ENCODE measurements at regions not wholly inside any gene's neighbourhood (a gene's known extent, or its start where the extent isn't known, plus 50 kb on each side); places are given as distances from the start of the nearest gene placed in this dataset.

DNA sequence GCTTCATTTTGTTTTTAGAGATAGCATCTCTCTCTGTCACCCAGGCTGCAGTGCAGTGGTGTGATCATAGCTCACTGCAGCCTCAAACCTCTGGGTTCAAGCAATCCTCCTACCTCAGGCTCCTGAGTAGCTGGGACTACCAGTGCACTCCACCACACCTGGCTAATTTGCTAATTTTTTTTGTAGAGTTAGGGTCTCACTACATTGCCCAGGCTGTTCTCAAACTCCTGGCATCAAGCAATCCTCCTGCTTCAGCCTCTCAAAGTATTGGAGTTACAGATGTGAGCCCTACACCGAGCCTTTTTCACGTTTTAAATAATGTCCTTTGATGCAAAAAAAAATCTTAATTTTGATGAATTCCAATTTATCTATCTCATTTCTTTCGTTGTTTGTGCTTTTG lies 75.4 kb upstream of the LINC01488 start:
- Mint-ChIP-seq H3K27me3 (peaks cover 1% of the 10 kb centered on the region), H3K27ac (no peak overlapping the region), H3K36me3 (peaks cover 3% of the 10 kb centered on the region), H3K4me1 (peaks cover 17% of the 10 kb centered on the region), H3K9me3 (peaks cover 8% of the 10 kb centered on the region), H3K4me3 (no peak overlapping the region)

DNA sequence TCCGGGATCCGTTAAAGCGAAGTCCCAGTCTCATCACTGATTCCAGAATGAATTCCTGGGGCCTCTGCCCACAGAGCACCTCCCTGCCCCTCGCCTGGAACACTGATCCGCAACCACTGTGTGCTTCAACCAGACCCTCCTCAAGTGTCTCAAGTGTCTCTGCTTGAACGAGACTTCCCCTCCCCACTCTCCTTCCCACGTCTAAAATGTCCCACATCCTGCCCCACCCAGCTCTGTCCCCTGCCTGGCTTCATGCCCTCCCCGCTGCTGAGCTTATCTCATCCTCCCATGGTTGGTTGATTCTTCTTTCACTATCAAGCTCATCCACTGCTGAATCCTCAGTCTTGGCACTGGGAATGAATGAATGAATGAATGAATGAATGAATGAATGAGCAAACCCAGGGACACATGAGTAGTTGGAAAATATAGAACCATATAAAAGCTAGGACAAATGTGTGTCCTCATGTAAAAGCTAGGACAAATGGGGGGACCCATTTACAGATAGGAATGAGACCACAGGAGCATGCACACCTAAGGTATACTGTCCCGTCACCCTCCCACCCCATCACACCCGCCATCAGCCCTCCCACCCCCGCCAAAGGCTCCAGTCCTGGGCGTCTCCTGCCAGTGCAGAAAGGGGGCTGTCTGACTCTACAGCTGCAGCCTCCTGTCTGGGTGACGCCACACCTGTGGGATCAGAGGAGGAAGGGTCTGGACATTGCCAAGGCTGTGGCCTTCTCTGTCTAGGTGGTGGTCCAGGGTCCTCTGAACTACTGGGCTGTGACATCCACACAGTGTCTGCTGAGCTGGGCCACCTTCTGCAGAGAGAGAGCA lies 71.4 kb upstream of the LINC01488 start:
- no peak overlapping the region for H3K27ac Mint-ChIP-seq

DNA sequence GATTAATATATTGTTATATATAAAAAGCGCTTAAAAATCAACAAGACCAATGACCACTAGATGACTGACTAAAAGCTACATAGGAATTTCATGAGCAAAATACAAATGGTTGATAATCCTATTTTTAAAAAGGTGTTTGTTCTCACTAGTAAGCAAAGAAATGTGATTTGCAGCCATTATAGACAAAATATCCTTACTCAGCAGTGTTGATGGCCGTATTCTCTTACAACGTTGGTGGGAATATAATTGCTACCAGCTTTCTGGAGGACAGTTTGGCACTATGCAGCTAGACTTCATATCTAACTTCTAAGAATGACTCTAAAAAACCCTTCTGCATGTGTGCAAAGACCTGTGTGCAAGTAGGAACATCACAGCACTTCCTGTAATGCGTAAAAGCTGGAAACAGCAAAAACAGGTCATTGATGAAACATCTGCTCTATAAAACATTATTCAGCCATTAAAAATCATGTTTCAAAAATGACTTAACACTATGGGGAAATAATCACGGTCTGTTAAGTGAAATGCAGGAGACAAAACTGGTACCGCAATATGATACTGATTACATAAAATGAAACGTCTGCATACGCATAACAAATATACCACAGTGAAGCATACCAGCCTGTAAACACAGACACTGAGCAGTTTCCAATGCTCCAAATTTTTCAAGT lies 70.1 kb upstream of the LINC01488 start:
- H3K4me3 Mint-ChIP-seq: no peak overlapping the region
- no peak overlapping the region for H3K27ac Mint-ChIP-seq
- no peaks in the 10 kb centered on the region for H3K27me3 Mint-ChIP-seq
- peaks cover 1% of the 10 kb centered on the region for H3K36me3 Mint-ChIP-seq
- no peaks in the 10 kb centered on the region for H3K9me3 Mint-ChIP-seq
- peaks cover 14% of the 10 kb centered on the region for H3K4me1 Mint-ChIP-seq

More for the DNA sequence above, 71.4 kb upstream of the LINC01488 start:
- Mint-ChIP-seq H3K4me1 (peaks cover 14% of the 10 kb centered on the region), H3K36me3 (peaks cover 1% of the 10 kb centered on the region), H3K27me3 (no peaks in the 10 kb centered on the region), H3K4me3 (no peak overlapping the region), H3K9me3 (no peaks in the 10 kb centered on the region)

DNA sequence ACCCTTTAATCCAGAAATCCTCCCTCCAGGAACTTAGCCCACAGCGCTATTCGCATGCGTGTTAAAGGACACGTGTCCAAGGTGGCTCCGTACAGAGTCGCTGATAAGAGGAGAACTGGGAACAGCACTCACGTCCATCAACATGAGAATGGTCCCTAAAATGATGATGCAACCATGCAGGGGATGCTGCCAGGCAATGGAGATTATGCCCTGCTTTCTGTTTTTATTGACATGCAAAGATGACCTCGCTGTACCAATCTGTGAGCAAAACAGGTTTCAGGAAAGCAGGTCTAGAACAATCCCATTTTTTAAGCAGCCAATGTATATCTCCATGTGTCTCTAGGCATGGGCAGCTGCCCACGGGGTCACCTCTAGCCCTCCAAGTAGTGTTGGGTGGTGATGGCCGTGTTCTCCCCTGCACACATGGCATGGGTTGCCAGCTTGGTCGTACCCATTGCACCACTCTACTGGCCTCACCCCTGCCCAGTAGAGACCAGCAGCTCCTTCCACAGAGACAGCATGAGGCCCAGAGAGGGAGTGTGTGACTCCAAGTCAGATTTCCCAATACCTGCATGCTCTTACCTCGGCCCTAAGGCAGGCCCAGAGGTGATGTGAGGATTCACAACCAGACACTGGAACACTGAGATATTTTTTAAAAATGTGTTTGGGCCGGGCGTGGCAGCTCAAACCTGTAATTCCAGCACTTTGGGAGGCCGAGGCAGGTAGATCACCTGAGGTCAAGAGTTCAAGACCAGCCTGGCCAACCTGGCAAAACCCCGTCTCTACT lies 68.3 kb upstream of the LINC01488 start:
- Mint-ChIP-seq H3K4me3 (no peak overlapping the region), H3K9me3 (no peaks in the 10 kb centered on the region), H3K27ac (no peak overlapping the region), H3K36me3 (peaks cover 1% of the 10 kb centered on the region), H3K27me3 (no peaks in the 10 kb centered on the region), H3K4me1 (peaks cover 14% of the 10 kb centered on the region)

DNA sequence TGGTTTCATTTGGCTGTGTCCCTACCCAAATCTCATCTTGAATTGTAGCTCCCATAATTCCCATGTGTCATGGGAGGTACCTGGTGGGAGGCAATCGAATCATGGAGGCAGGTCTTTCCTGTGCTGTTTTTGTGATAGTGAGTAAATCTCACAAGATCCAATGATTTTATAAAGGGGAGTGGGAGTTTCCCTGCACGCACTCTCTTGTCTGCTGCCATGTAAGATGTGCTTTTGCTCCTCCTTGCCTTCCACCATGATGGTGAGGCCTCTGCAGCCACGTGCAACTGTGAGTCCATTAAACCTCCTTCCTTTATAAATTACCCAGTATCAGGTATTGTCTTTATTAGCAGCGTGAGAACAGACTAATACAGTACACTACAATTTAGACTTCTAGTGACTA lies 67.5 kb upstream of the LINC01488 start:
- Mint-ChIP-seq H3K36me3 (peaks cover 1% of the 10 kb centered on the region), H3K27ac (peak overlapping the region; percentile 13), H3K27me3 (no peaks in the 10 kb centered on the region), H3K9me3 (no peaks in the 10 kb centered on the region), H3K4me1 (peaks cover 14% of the 10 kb centered on the region), H3K4me3 (no peak overlapping the region)

DNA sequence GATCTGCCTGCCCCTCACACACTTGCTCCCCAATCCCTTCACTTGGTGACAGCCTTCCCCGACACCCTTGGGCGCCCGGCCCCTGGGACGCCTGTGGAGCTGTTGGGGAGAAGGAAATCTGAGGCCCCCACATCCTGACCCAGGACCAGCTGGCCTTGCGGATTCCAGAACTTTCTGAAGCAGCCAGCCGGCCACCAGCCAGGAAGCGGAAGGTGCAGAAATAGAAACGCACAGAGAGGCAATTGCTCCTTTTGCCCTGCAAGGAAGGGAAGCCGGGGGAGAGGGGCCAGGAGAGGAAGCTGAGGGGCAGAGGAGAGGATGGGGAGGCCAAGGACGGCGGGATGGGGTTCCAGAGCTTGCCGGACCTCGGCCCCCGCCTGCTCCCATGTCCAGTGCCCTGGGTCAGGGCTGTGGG lies 66.7 kb upstream of the LINC01488 start:
- no peaks in the 10 kb centered on the region for H3K27me3 Mint-ChIP-seq

DNA sequence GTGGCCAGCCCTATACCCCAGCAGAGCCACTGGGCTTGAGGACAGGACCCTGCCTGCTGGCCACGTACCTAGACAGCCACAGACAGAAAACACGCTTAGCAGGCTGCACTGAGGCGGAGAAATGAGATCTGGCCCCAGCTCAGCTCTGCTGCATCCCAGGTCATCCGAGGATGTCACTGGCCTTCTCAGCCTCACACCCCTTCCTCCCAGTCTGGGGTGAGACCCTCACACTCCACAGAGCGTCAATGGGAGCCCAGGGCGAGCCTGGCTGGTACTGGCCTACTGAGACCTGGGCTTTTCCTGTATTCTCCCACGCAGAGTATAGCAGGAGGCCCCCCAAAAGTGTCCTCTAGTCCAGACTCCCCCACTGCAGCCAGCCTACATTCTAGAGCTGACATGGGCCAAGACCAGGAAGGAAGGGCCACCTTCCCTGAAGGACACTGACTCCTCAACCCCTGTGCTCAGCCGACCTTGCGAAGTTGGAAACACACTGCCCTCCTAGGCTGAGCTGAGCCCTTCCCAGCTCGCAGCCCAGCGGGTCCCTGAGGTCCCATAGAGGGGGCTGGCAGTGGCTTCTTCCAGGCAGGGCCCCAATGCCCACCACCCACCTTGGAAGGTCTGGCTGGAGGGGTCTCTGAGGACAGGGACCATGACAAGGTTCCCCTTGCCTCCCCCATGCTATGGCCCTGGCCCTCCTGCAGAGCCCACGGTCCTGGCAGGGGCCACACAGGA lies 65.9 kb upstream of the LINC01488 start:
- H3K27me3 Mint-ChIP-seq: no peaks in the 10 kb centered on the region
- peaks cover 9% of the 10 kb centered on the region for H3K4me1 Mint-ChIP-seq
- peaks cover 1% of the 10 kb centered on the region for H3K36me3 Mint-ChIP-seq

More for the DNA sequence above, 66.7 kb upstream of the LINC01488 start:
- Mint-ChIP-seq H3K4me3 (no peak overlapping the region), H3K27ac (no peak overlapping the region), H3K4me1 (peaks cover 12% of the 10 kb centered on the region), H3K36me3 (peaks cover 1% of the 10 kb centered on the region), H3K9me3 (no peaks in the 10 kb centered on the region)

DNA sequence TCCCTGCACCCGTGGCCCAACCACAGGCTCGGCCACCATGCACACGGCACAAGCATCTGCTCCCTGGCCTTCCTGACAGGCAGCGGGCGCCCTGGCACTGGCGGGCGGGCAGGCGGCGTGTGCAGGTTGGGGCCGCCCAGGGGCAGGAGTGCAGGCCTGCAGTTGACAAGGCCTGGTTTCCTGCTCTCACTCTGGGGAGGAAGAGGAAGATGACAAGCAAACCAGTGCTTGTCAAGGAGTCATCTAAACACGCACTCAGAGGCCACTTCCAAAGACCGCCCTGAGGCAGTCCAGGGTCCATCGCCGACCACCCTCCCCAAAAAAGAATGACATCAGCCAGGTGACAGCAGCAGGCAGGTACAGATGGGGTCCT lies 65.3 kb upstream of the LINC01488 start:
- Mint-ChIP-seq H3K27me3 (no peaks in the 10 kb centered on the region), H3K4me3 (no peak overlapping the region), H3K27ac (no peak overlapping the region), H3K4me1 (peaks cover 4% of the 10 kb centered on the region), H3K36me3 (peaks cover 1% of the 10 kb centered on the region), H3K9me3 (no peaks in the 10 kb centered on the region)

More for the DNA sequence above, 65.9 kb upstream of the LINC01488 start:
- Mint-ChIP-seq H3K27ac (no peak overlapping the region), H3K4me3 (no peak overlapping the region), H3K9me3 (no peaks in the 10 kb centered on the region)

DNA sequence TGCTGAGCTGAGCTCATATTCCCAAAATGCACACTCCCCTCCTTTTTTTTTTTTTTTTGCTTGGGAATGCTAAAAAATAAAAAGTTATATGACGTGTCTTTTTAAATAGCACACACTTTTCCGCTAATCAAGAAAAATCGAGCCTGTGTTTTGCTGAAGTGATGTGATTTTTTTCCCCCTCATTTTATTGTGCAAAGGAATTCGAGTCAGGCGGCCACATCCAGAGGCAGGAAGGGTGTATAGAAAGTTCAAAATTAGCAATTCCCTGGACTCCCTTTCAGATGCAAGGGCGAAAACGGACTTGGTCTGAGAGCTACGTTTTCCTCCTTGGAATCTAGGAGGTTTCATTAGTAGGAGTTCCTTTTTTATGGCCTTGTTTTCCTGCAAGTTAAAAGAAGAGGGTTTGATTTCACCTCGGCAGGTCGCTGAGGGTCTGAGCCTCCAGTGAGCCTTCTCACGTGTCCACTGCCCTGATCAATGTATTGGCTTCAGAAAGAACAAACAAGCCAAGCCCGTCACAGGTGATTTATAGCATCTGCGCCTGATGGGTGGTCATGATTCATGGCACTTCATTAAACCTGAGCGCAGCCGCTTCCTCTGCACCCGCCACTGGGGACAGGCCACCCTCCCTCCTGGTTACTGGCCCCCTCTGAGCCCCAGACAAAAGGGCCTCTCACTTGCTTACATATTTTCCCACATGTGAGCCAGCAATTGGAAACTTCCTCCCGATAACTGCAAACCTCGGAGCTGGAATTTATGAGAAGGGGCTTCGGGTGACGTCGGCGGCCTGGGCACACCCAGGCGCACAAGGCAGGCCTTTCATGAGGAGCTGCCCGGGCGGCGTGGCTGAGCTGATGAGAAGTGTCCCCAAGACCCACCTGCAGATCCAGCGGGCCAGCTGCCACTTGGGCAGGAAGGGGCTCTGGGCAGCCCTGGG lies 64.4 kb upstream of the LINC01488 start:
- Mint-ChIP-seq H3K4me1 (no peaks in the 10 kb centered on the region), H3K36me3 (peaks cover 1% of the 10 kb centered on the region), H3K27ac (no peak overlapping the region), H3K4me3 (no peak overlapping the region), H3K27me3 (no peaks in the 10 kb centered on the region), H3K9me3 (no peaks in the 10 kb centered on the region)

DNA sequence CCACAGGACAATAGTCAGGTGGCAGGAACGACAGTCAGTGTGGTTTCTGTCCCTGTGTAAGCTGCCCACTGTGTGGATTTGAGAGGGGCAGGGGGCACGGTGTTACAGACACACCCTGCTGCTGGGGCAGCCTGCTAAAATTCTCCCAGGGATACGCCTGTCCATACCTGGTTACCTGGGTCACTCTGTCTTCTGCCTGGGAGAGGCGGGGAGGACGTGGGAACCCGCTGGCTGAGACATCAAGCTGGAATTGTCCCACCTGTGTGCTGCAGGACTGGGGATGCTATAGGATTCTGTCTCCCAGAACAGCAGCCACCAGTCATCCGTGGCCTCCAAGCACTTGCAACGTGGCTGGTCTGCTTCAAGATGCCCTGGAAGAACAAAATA lies 63.8 kb upstream of the LINC01488 start:
- Mint-ChIP-seq H3K4me3 (no peak overlapping the region), H3K9me3 (no peaks in the 10 kb centered on the region)

DNA sequence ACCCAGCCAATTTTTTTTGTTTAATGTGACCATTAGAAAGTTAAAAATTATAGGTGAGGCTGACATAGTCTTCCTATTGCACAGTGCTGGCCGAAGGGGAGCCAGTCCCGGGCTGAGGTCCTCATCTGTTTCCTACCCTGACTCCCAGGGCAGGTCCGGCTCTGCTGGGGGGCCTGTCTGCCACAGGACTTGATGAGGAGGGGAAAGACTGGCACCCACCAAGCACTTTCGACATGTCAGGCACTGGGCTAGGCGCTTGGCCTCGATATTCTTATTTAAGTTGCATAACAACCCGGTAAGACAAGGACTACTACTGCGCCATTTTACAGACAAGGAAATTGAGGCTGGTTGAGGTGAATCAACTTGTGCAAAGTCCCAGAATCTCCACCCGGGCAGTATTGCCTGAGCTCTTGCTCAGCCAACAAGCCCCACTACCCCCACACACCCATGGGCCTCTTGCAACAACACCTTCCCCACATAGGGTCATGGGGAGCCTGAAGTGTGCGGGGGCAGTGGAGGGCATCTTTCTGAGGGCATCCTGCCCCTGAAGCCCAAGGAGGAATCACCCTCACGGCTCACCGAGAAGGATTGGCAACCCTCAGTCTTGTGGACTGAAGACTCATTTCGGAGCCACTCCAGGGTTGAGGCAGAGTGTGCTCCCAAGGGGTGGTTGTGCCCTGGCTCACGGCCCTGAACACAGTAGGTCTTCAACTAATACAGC lies 62.7 kb upstream of the LINC01488 start:
- H3K36me3 Mint-ChIP-seq: peaks cover 1% of the 10 kb centered on the region
- no peaks in the 10 kb centered on the region for H3K4me1 Mint-ChIP-seq
- no peak overlapping the region for H3K27ac Mint-ChIP-seq
- H3K27me3 Mint-ChIP-seq: no peaks in the 10 kb centered on the region
- no peak overlapping the region for H3K4me3 Mint-ChIP-seq
- H3K9me3 Mint-ChIP-seq: no peaks in the 10 kb centered on the region

More for the DNA sequence above, 63.8 kb upstream of the LINC01488 start:
- Mint-ChIP-seq H3K27ac (no peak overlapping the region), H3K4me1 (no peaks in the 10 kb centered on the region), H3K27me3 (no peaks in the 10 kb centered on the region), H3K36me3 (peaks cover 1% of the 10 kb centered on the region)

DNA sequence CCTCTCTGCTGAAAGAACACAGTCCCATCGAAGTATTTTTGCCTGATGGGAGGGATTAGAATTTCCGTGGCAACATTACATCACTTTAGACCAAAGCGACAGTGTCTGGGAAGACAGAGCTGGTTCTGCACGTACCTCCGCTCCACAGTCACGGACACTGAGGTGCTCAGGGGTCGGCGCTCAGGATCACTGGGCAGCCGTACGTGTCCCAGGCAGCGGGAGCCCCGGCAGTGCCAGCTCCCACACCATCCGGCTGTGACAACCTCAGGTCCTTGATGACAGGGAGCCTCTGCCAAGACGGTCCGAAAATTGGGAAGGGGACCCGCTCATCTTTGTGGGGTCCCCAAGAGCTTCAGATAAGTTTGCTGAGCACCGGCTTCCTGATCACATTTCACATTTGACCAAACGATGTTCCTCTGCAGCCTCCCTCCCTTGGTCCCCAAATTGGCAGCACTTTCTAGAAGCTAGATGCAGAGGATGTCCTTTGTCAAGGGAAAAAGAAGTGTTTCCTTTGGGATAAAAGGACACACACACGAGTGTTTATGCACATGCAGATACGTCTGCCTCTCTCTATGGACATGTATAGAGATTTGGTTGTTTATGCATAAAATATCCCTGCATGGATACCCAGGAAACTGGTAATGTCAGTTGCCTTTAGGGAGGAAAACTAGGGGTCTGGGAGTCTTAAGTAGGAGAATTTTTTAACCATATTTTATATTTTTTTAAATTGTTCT lies 61.6 kb upstream of the LINC01488 start:
- H3K4me3 Mint-ChIP-seq: no peak overlapping the region
- peaks cover 7% of the 10 kb centered on the region for H3K9me3 Mint-ChIP-seq
- H3K27ac Mint-ChIP-seq: no peak overlapping the region
- H3K4me1 Mint-ChIP-seq: no peaks in the 10 kb centered on the region
- H3K27me3 Mint-ChIP-seq: peaks cover under 1% of the 10 kb centered on the region
- no peaks in the 10 kb centered on the region for H3K36me3 Mint-ChIP-seq

DNA sequence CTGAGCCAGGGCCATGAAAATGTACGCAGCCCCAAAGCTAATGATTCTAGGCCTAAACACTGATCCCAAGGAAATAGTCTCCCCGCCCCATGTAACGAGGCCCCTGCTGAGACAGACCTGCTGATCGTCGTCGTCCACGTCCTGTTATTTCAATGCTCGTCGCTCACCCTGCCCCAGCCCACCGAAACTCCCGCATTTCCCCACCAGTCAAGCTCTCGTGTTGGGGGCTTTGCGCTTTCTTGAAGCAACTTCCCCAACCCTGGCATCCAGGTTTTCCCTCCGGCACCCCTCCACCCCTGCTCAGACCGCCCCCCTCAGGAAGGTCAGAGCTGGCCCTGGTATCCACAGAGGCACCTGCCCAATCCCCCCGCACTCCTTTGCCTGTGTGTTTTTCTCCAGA lies 58.8 kb upstream of the LINC01488 start:
- Mint-ChIP-seq H3K27ac (peak overlapping the region; percentile 42), H3K4me1 (peaks cover 13% of the 10 kb centered on the region), H3K4me3 (no peak overlapping the region), H3K27me3 (peaks cover 3% of the 10 kb centered on the region), H3K9me3 (peaks cover 7% of the 10 kb centered on the region), H3K36me3 (no peaks in the 10 kb centered on the region)

Measured in activated naive CD4-positive, alpha-beta T cell treated with anti-CD3 and anti-CD28 coated beads, Interleukin-2, amount 50 U/mL, for 24 hours (primary cell).